GM19023 (cell line): ENCODE measurements at regions not wholly inside any gene's neighbourhood (a gene's known extent, or its start where the extent isn't known, plus 50 kb on each side); places are given as distances from the start of the nearest gene placed in this dataset.
"Not testable (repeated sequence)": the region's sequence is repeated elsewhere in the genome, so short reads cannot be mapped to it uniquely, and the experiment has no call there.

Experiments used
- ATAC-seq: cut with Tn5 transposase; IDR thresholded peaks from one replicate; pipeline ENCODE4 v1.9.1; 2021; ENCODE audit warnings: mild to moderate bottlenecking, moderate library complexity; ENCODE audit not compliant: unreplicated experiment

GRCh38 chr3:17847156-17847555, 104.7 kb upstream of the TBC1D5 start:
- ATAC-seq, result no peak

GRCh38 chr3:17846466-17846865, 104.0 kb upstream of the TBC1D5 start:
- no peak for ATAC-seq

GRCh38 chr3:17845026-17845812, 102.8 kb upstream of the TBC1D5 start:
- ATAC-seq, result no peak

- no peak for ATAC-seq
Measured at GRCh38 chr3:17844236-17844635, 101.8 kb upstream of the TBC1D5 start.

- peak; percentile 91 for ATAC-seq
Measured at GRCh38 chr3:17841190-17841828, 98.9 kb upstream of the TBC1D5 start.

- ATAC-seq, result no peak
Measured at GRCh38 chr3:17840651-17841050, 98.2 kb upstream of the TBC1D5 start.

- no peak for ATAC-seq
Measured at GRCh38 chr3:17840126-17840525, 97.7 kb upstream of the TBC1D5 start.

- no peak for ATAC-seq
Measured at GRCh38 chr3:17836919-17837318, 94.5 kb upstream of the TBC1D5 start.

- ATAC-seq, result no peak
Measured at GRCh38 chr3:17836092-17836491, 93.7 kb upstream of the TBC1D5 start.

GRCh38 chr3:17833786-17834559, 91.5 kb upstream of the TBC1D5 start:
- ATAC-seq, result no peak

- ATAC-seq, result no peak
Measured at GRCh38 chr3:17832016-17832415, 89.6 kb upstream of the TBC1D5 start.

GRCh38 chr3:17831366-17831765, 88.9 kb upstream of the TBC1D5 start:
- no peak for ATAC-seq

- ATAC-seq, result no peak
Measured at GRCh38 chr3:17830788-17831187, 88.4 kb upstream of the TBC1D5 start.

GRCh38 chr3:17828388-17828787, 86.0 kb upstream of the TBC1D5 start:
- ATAC-seq, result no peak

GRCh38 chr3:17825298-17825697, 82.9 kb upstream of the TBC1D5 start:
- ATAC-seq, result no peak

GRCh38 chr3:17823816-17824215, 81.4 kb upstream of the TBC1D5 start:
- ATAC-seq, result no peak

GRCh38 chr3:17823036-17823435, 80.6 kb upstream of the TBC1D5 start:
- no peak for ATAC-seq

- ATAC-seq, result no peak
Measured at GRCh38 chr3:17820704-17821103, 78.3 kb upstream of the TBC1D5 start.

- ATAC-seq, result no peak
Measured at GRCh38 chr3:17820275-17820674, 77.8 kb upstream of the TBC1D5 start.

- ATAC-seq, result not testable (repeated sequence)
Measured at GRCh38 chr3:17817973-17818372, 75.5 kb upstream of the TBC1D5 start.

- no peak for ATAC-seq
Measured at GRCh38 chr3:17817545-17817944, 75.1 kb upstream of the TBC1D5 start.

- ATAC-seq, result not testable (repeated sequence)
Measured at GRCh38 chr3:17816839-17817238, 74.4 kb upstream of the TBC1D5 start.
